ENCODE measurements at regions not wholly inside any gene's neighbourhood (a gene's known extent, or its start where the extent isn't known, plus 50 kb on each side); places are given as distances from the start of the nearest gene placed in this dataset.

- Histone ChIP-seq H3K36me3 (ENCODE audit: insufficient read depth, low read length) (no peaks in the 10 kb centered on the region), H3K4me1 (ENCODE audit: insufficient read depth, low read length) (no peaks in the 10 kb centered on the region), H3K27me3 (ENCODE audit: insufficient read depth, low read length) (no peaks in the 10 kb centered on the region), H3K4me3 (ENCODE audit: low read length) (no peak overlapping the region), H2AFZ (ENCODE audit: low read depth, low read length) (no peak overlapping the region), H3K9me3 (ENCODE audit: low read length) (peaks cover 5% of the 10 kb centered on the region)
These were observed 158.0 kb downstream of the ATPSCKMT start for GRCh38 chr5:10091701-10092100.

GRCh38 chr5:10090074-10090473 is 159.6 kb downstream of the ATPSCKMT start:
- no peak overlapping the region for H2AFZ ChIP-seq (ENCODE audit: low read depth, low read length)
- H3K36me3 ChIP-seq (ENCODE audit: insufficient read depth, low read length), result no peaks in the 10 kb centered on the region
- H3K4me3 ChIP-seq (ENCODE audit: low read length), result no peak overlapping the region
- no peaks in the 10 kb centered on the region for H3K4me1 ChIP-seq (ENCODE audit: insufficient read depth, low read length)
- peaks cover 5% of the 10 kb centered on the region for H3K9me3 ChIP-seq (ENCODE audit: low read length)
- no peaks in the 10 kb centered on the region for H3K27me3 ChIP-seq (ENCODE audit: insufficient read depth, low read length)

GRCh38 chr5:10085185-10085584 is 164.5 kb downstream of the ATPSCKMT start:
- no peak overlapping the region for H2AFZ ChIP-seq (ENCODE audit: low read depth, low read length)
- peaks cover 3% of the 10 kb centered on the region for H3K9me3 ChIP-seq (ENCODE audit: low read length)
- H3K4me3 ChIP-seq (ENCODE audit: low read length), result no peak overlapping the region
- no peaks in the 10 kb centered on the region for H3K4me1 ChIP-seq (ENCODE audit: insufficient read depth, low read length)
- no peaks in the 10 kb centered on the region for H3K36me3 ChIP-seq (ENCODE audit: insufficient read depth, low read length)
- no peaks in the 10 kb centered on the region for H3K27me3 ChIP-seq (ENCODE audit: insufficient read depth, low read length)

GRCh38 chr5:10081584-10081983 is 168.1 kb downstream of the ATPSCKMT start:
- Histone ChIP-seq H3K4me3 (ENCODE audit: low read length) (no peak overlapping the region), H2AFZ (ENCODE audit: low read depth, low read length) (no peak overlapping the region), H3K4me1 (ENCODE audit: insufficient read depth, low read length) (no peaks in the 10 kb centered on the region), H3K27me3 (ENCODE audit: insufficient read depth, low read length) (no peaks in the 10 kb centered on the region), H3K36me3 (ENCODE audit: insufficient read depth, low read length) (no peaks in the 10 kb centered on the region), H3K9me3 (ENCODE audit: low read length) (no peaks in the 10 kb centered on the region)

GRCh38 chr5:10077791-10078545 is 171.7 kb downstream of the ATPSCKMT start:
- Histone ChIP-seq H2AFZ (ENCODE audit: low read depth, low read length) (no peak overlapping the region), H3K4me1 (ENCODE audit: insufficient read depth, low read length) (no peaks in the 10 kb centered on the region), H3K4me3 (ENCODE audit: low read length) (no peak overlapping the region), H3K27me3 (ENCODE audit: insufficient read depth, low read length) (no peaks in the 10 kb centered on the region), H3K36me3 (ENCODE audit: insufficient read depth, low read length) (no peaks in the 10 kb centered on the region), H3K9me3 (ENCODE audit: low read length) (no peaks in the 10 kb centered on the region)

- no peaks in the 10 kb centered on the region for H3K4me1 ChIP-seq (ENCODE audit: insufficient read depth, low read length)
- H3K9me3 ChIP-seq (ENCODE audit: low read length), result no peaks in the 10 kb centered on the region
- H3K27me3 ChIP-seq (ENCODE audit: insufficient read depth, low read length), result no peaks in the 10 kb centered on the region
- no peak overlapping the region for H2AFZ ChIP-seq (ENCODE audit: low read depth, low read length)
- H3K36me3 ChIP-seq (ENCODE audit: insufficient read depth, low read length), result no peaks in the 10 kb centered on the region
- H3K4me3 ChIP-seq (ENCODE audit: low read length), result no peak overlapping the region
These were observed 176.1 kb downstream of the ATPSCKMT start for GRCh38 chr5:10073441-10074104.

- Histone ChIP-seq H3K9me3 (ENCODE audit: low read length) (no peaks in the 10 kb centered on the region), H3K27me3 (ENCODE audit: insufficient read depth, low read length) (no peaks in the 10 kb centered on the region), H3K4me3 (ENCODE audit: low read length) (no peak overlapping the region), H3K36me3 (ENCODE audit: insufficient read depth, low read length) (no peaks in the 10 kb centered on the region), H2AFZ (ENCODE audit: low read depth, low read length) (no peak overlapping the region), H3K4me1 (ENCODE audit: insufficient read depth, low read length) (no peaks in the 10 kb centered on the region)
These were observed 179.9 kb downstream of the ATPSCKMT start for GRCh38 chr5:10069637-10070313.

- H2AFZ ChIP-seq (ENCODE audit: low read depth, low read length), result no peak overlapping the region
- no peaks in the 10 kb centered on the region for H3K9me3 ChIP-seq (ENCODE audit: low read length)
- no peaks in the 10 kb centered on the region for H3K4me1 ChIP-seq (ENCODE audit: insufficient read depth, low read length)
- no peaks in the 10 kb centered on the region for H3K36me3 ChIP-seq (ENCODE audit: insufficient read depth, low read length)
- no peaks in the 10 kb centered on the region for H3K27me3 ChIP-seq (ENCODE audit: insufficient read depth, low read length)
- no peak overlapping the region for H3K4me3 ChIP-seq (ENCODE audit: low read length)
These were observed 184.2 kb downstream of the ATPSCKMT start for GRCh38 chr5:10065428-10066000.

GRCh38 chr5:10064546-10065195 is 185.0 kb downstream of the ATPSCKMT start:
- Histone ChIP-seq H3K9me3 (ENCODE audit: low read length) (no peaks in the 10 kb centered on the region), H3K4me3 (ENCODE audit: low read length) (no peak overlapping the region), H3K4me1 (ENCODE audit: insufficient read depth, low read length) (no peaks in the 10 kb centered on the region), H2AFZ (ENCODE audit: low read depth, low read length) (no peak overlapping the region), H3K27me3 (ENCODE audit: insufficient read depth, low read length) (no peaks in the 10 kb centered on the region), H3K36me3 (ENCODE audit: insufficient read depth, low read length) (no peaks in the 10 kb centered on the region)

- H3K36me3 ChIP-seq (ENCODE audit: insufficient read depth, low read length), result no peaks in the 10 kb centered on the region
- H3K27me3 ChIP-seq (ENCODE audit: insufficient read depth, low read length), result no peaks in the 10 kb centered on the region
- no peak overlapping the region for H3K4me3 ChIP-seq (ENCODE audit: low read length)
- no peak overlapping the region for H2AFZ ChIP-seq (ENCODE audit: low read depth, low read length)
- H3K9me3 ChIP-seq (ENCODE audit: low read length), result no peaks in the 10 kb centered on the region
- H3K4me1 ChIP-seq (ENCODE audit: insufficient read depth, low read length), result no peaks in the 10 kb centered on the region
These were observed 185.7 kb downstream of the ATPSCKMT start for GRCh38 chr5:10063997-10064396.

GRCh38 chr5:10059980-10060379 is 189.7 kb downstream of the ATPSCKMT start:
- H3K27me3 ChIP-seq (ENCODE audit: insufficient read depth, low read length), result no peaks in the 10 kb centered on the region
- H3K4me3 ChIP-seq (ENCODE audit: low read length), result no peak overlapping the region
- H3K9me3 ChIP-seq (ENCODE audit: low read length), result no peaks in the 10 kb centered on the region
- no peaks in the 10 kb centered on the region for H3K36me3 ChIP-seq (ENCODE audit: insufficient read depth, low read length)
- H3K4me1 ChIP-seq (ENCODE audit: insufficient read depth, low read length), result no peaks in the 10 kb centered on the region
- H2AFZ ChIP-seq (ENCODE audit: low read depth, low read length), result no peak overlapping the region

GRCh38 chr5:10059556-10059955 is 190.1 kb downstream of the ATPSCKMT start:
- H2AFZ ChIP-seq (ENCODE audit: low read depth, low read length), result no peak overlapping the region
- H3K27me3 ChIP-seq (ENCODE audit: insufficient read depth, low read length), result no peaks in the 10 kb centered on the region
- no peaks in the 10 kb centered on the region for H3K36me3 ChIP-seq (ENCODE audit: insufficient read depth, low read length)
- H3K9me3 ChIP-seq (ENCODE audit: low read length), result no peaks in the 10 kb centered on the region
- H3K4me1 ChIP-seq (ENCODE audit: insufficient read depth, low read length), result no peaks in the 10 kb centered on the region
- H3K4me3 ChIP-seq (ENCODE audit: low read length), result no peak overlapping the region

- no peaks in the 10 kb centered on the region for H3K9me3 ChIP-seq (ENCODE audit: low read length)
- no peak overlapping the region for H2AFZ ChIP-seq (ENCODE audit: low read depth, low read length)
- no peaks in the 10 kb centered on the region for H3K36me3 ChIP-seq (ENCODE audit: insufficient read depth, low read length)
- H3K27me3 ChIP-seq (ENCODE audit: insufficient read depth, low read length), result no peaks in the 10 kb centered on the region
- no peaks in the 10 kb centered on the region for H3K4me1 ChIP-seq (ENCODE audit: insufficient read depth, low read length)
- no peak overlapping the region for H3K4me3 ChIP-seq (ENCODE audit: low read length)
These were observed 192.3 kb downstream of the ATPSCKMT start for GRCh38 chr5:10057356-10057755.
